Heart left ventricle (tissue), 13 donors: ENCODE measurements at regions not wholly inside any gene's neighbourhood (a gene's known extent, or its start where the extent isn't known, plus 50 kb on each side); places are given as distances from the start of the nearest gene placed in this dataset.

ENCODE experiments used
- POLR2A ChIP-seq, 2 donors: fragments of 450-650 bp; IDR thresholded peaks; one replicate each; pipeline ENCODE4 v1.6.1; 2017; ENCODE audit warnings: antibody characterized with exemption in 2 of 2, mild to moderate bottlenecking in 2 of 2, moderate library complexity in 2 of 2
- TF ChIP-seq, protein P1 (sequence below), 12 donors: fragments of 200-600 bp; sonication (generic) in 4 of 12; IDR thresholded peaks; one replicate each; pipeline versions ENCODE4 v1.5.0 to v1.8.0; 2018 to 2022; ENCODE audit warnings: antibody characterized with exemption in 12 of 12, mild to moderate bottlenecking in 5 of 12
- donor health status: ischemic (EF 13 %, LVEDD 7.1; RV severe dilation, severe dysfunction).
- donor health status: DM: no; HTN: yes; CAD: no.
- donor health status: DM: no; HTN: no; CAD: no.
- donor health status: ischemic (EF 25% LVEDD 6.9; RV normal size, moderate dysfunction).
- donor health status: ischemic (EF 25% LVEDD 5.7; RV mildly dilated, moderate dysfunction).
- donor health status: ischemic (EF 35%, LVEDD 5.7; RV mildly dilated, moderate dysfunction).
- donor health status: nonischemic (EF 11% LVEDD 7.7; RV severe dilation, severe dysfunction).
- donor health status: DM: yes; HTN: yes; CAD: no.
- donor health status: PGD.
- donor health status: ischemic (EF 29% LVEDD 5.4; RV normal size, mild dysfunction).
- donor health status: nonischemic (EF 23%, LVEDD 6.1; RV moderate dilation, normal function).

DNA sequence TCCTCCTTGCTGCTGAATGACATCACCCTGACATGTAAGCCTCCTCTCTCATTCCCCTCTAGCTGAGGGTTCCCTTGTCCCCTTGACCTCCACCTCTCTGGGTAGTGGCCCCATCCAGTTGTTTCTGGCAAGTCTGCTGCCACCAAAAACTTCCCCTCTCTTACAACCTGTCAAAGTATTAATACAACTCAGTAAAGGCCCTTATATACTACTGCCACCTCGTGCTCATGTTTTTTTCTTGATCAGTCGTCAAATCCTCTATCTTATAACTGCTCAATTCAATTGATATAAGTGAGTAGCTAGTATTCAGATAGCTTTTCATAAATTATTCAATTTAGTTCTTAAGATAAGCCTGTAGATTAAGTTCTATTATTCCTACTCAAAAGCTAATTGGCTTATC, 249.6 kb downstream of the MBNL1 start:
- TF ChIP-seq, protein P1, sequence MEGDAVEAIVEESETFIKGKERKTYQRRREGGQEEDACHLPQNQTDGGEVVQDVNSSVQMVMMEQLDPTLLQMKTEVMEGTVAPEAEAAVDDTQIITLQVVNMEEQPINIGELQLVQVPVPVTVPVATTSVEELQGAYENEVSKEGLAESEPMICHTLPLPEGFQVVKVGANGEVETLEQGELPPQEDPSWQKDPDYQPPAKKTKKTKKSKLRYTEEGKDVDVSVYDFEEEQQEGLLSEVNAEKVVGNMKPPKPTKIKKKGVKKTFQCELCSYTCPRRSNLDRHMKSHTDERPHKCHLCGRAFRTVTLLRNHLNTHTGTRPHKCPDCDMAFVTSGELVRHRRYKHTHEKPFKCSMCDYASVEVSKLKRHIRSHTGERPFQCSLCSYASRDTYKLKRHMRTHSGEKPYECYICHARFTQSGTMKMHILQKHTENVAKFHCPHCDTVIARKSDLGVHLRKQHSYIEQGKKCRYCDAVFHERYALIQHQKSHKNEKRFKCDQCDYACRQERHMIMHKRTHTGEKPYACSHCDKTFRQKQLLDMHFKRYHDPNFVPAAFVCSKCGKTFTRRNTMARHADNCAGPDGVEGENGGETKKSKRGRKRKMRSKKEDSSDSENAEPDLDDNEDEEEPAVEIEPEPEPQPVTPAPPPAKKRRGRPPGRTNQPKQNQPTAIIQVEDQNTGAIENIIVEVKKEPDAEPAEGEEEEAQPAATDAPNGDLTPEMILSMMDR (IDR thresholded peaks at IDR 0.05): no peak
- no peak for TF ChIP-seq POLR2A (IDR thresholded peaks at IDR 0.05)
